ENCODE measurements at regions not wholly inside any gene's neighbourhood (a gene's known extent, or its start where the extent isn't known, plus 50 kb on each side); places are given as distances from the start of the nearest gene placed in this dataset.
"Not testable (repeated sequence)": the region's sequence is repeated elsewhere in the genome, so short reads cannot be mapped to it uniquely, and the experiment has no call there.

DNA sequence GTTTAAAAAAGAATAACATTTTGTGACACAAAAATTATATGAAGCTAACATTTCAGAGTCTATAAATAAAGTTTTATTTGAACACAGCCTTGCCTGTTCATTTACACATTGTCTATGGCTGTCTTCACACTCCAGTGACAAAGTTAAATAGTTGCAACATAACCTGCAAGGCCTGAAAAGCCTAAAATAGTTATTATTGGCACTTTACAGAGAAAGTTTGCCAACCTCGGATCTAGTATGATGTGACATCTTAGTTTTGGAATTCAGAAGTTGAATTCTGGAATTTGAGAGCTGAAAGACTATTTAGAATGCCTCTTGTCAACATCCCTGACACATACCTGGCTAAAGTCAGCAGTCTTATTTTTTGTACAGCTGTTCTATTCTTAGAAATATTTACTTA, 68.3 kb downstream of the DYRK2 start:
- TF ChIP-seq, protein P1, sequence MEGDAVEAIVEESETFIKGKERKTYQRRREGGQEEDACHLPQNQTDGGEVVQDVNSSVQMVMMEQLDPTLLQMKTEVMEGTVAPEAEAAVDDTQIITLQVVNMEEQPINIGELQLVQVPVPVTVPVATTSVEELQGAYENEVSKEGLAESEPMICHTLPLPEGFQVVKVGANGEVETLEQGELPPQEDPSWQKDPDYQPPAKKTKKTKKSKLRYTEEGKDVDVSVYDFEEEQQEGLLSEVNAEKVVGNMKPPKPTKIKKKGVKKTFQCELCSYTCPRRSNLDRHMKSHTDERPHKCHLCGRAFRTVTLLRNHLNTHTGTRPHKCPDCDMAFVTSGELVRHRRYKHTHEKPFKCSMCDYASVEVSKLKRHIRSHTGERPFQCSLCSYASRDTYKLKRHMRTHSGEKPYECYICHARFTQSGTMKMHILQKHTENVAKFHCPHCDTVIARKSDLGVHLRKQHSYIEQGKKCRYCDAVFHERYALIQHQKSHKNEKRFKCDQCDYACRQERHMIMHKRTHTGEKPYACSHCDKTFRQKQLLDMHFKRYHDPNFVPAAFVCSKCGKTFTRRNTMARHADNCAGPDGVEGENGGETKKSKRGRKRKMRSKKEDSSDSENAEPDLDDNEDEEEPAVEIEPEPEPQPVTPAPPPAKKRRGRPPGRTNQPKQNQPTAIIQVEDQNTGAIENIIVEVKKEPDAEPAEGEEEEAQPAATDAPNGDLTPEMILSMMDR (IDR thresholded peaks at IDR 0.05; ENCODE audit: extremely low read depth, missing control alignments): no peak
- DNase-seq (ENCODE audit: low spot score): no peak

- not testable (repeated sequence) for DNase-seq (ENCODE audit: low spot score)
Observed at GRCh38 chr12:67719303-67719702, 70.8 kb downstream of the DYRK2 start.

GRCh38 chr12:67720351-67720856, 71.9 kb downstream of the DYRK2 start:
- DNase-seq (ENCODE audit: low spot score): no peak

DNA sequence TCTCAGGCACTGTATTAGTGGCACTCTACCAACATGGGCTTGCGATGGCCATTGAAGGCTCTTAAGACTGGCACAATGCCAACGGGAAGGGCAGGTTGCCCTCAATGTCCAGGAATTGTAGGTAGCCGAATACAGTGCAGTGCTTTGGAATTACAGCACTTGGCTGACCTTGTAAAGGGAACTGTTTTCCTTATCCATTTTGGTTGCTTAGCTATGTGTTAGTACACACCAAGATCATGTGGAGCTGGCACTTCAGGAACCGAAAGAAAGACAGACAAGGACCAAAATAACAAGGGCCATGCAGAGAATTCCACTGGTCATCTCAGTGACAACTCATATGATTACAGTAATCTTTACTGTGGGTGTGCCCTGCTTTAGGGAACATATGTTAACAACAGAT, 72.7 kb downstream of the DYRK2 start:
- no peak for DNase-seq (ENCODE audit: low spot score)
- TF ChIP-seq, protein P1 (IDR thresholded peaks at IDR 0.05; ENCODE audit: extremely low read depth, missing control alignments): no peak

More at GRCh38 chr12:67720351-67720856, 71.9 kb downstream of the DYRK2 start:
- TF ChIP-seq, protein P1 (IDR thresholded peaks at IDR 0.05; ENCODE audit: extremely low read depth, missing control alignments): no peak

DNA sequence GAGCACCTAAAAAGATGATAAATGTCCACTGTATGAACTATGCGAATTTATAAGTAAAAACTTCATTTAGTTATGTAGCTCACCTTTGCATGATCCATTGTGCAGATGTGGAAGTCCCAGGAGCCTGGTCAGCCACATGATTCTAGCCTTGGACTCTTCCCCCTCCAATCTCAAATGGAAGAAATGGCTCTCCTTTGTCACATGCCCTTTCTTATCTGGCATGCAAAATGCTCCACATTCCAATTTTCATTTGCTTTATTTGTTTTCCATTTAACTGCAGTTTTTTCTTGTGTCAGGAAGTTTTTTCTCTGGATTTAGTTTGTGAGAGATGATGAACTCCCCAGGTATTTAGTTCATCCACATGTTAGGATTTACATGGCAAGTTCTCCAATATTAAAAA, 73.8 kb downstream of the DYRK2 start:
- TF ChIP-seq, protein P1 (IDR thresholded peaks at IDR 0.05; ENCODE audit: extremely low read depth, missing control alignments): no peak
- no peak for DNase-seq (ENCODE audit: low spot score)

DNA sequence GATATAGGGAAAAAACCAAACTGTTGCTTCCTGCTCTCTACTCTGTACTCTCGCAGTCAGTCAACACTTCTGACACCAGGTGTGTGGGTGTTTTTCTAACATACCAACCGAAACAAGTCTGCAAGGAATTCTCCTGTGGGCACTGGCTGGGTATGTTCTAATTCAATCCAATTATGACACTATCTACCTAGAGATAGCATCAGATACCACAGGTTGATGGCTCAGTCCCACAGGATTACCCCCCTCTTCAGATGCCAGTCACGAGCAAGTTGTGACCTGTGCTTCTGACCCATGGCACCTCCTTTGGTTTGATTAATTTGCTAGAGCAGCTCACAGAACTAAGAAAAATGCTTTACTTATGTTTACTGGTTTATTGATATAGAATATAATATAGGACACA, 78.3 kb downstream of the DYRK2 start:
- no peak for DNase-seq (ENCODE audit: low spot score)
- TF ChIP-seq, protein P1 (IDR thresholded peaks at IDR 0.05; ENCODE audit: extremely low read depth, missing control alignments): no peak

- TF ChIP-seq, protein P1 (IDR thresholded peaks at IDR 0.05; ENCODE audit: extremely low read depth, missing control alignments): no peak
- DNase-seq (ENCODE audit: low spot score): no peak
Observed at GRCh38 chr12:67727702-67728666, 79.4 kb downstream of the DYRK2 start.
